Mesodermal cell (in vitro differentiated cells): ENCODE measurements at regions not wholly inside any gene's neighbourhood (a gene's known extent, or its start where the extent isn't known, plus 50 kb on each side); places are given as distances from the start of the nearest gene placed in this dataset.
A peak's percentile ranks its signal among the peaks of the same experiment; 100 is the strongest.

Source experiments
- H3K27ac ChIP-seq: 2 replicates; pipeline ENCODE4 v1.7.0; 2013; ENCODE audit warnings: mild to moderate bottlenecking, low read depth, low read length, moderate library complexity; ENCODE audit not compliant: severe bottlenecking
- H3K36me3 ChIP-seq: 2 replicates; pipeline ENCODE4 v1.7.1; 2013; ENCODE audit warnings: mild to moderate bottlenecking, low read length, moderate library complexity; ENCODE audit not compliant: control insufficient read depth, insufficient read depth
- H3K4me1 ChIP-seq: one replicate; pipeline ENCODE4 v1.7.1; 2013; ENCODE audit warnings: mild to moderate bottlenecking, low read length; ENCODE audit not compliant: insufficient read depth, control insufficient read depth, poor library complexity, severe bottlenecking
- H3K4me3 ChIP-seq: 2 replicates; pipeline ENCODE4 v1.7.0; 2013; ENCODE audit warnings: low read length, control low read depth, mild to moderate bottlenecking; ENCODE audit not compliant: insufficient read depth, poor library complexity, severe bottlenecking; ENCODE audit errors: extremely low read depth
- H3K9me3 ChIP-seq: 2 replicates; pipeline ENCODE4 v1.7.1; 2013; ENCODE audit warnings: mild to moderate bottlenecking, low read length, moderate library complexity; ENCODE audit not compliant: control insufficient read depth
- WGBS, 2 experiments: methylation state at CpG; one replicate each; pipeline ENCODE4 v1.1.5; 2013; ENCODE audit warnings: missing lambda C conversion rate in 2 of 2; ENCODE audit not compliant: insufficient coverage in 2 of 2; 5-methylcytosine and 5-hydroxymethylcytosine counted together

DNA sequence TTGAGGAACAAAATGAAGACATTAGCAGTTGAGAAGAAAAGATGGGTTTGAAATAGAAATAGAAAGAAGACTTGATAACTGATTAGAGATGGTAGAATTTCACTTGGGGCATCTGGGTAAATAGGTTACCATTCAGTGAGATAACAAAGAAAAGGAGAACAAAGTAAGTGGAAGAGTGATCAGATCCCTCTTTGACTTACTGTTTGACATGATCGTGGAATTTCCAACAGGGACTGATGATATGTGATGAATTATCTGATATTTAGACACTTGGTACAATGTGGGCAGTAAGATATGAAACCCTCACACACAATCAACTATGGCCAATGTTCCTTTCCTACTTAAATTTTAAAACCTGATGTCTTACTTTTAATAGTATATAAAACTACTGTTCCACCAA, 70.1 kb upstream of the STARD4 start:
- no CpG with 5 or more reads among the region's 1 CpG for WGBS, 2 experiments
- no peaks in the 10 kb centered on the region for H3K36me3 ChIP-seq
- H3K27ac ChIP-seq: no peak overlapping the region
- H3K4me1 ChIP-seq: peaks cover 36% of the 10 kb centered on the region
- no peak overlapping the region for H3K4me3 ChIP-seq
- no peaks in the 10 kb centered on the region for H3K9me3 ChIP-seq

DNA sequence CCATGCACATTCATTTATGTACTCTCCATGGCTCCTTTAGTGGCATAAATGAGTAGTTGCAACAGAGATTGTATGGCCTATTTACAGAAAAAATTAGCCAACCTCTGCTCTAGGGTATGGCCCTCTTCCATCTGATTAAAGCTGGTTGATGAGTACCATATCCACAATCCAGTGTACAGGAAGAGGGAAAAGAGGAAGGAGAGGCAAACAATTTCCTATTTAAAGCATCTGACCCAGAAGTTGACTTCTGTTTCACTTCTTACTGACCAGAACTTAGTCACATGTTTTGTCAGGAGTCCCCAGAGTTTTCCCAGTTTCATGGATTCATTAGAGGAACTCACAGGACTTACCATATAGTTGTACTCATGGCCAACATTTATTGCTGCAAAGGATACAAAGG, 68.6 kb upstream of the STARD4 start:
- Histone ChIP-seq H3K27ac (no peak overlapping the region), H3K9me3 (no peaks in the 10 kb centered on the region), H3K36me3 (no peaks in the 10 kb centered on the region), H3K4me1 (peaks cover 36% of the 10 kb centered on the region), H3K4me3 (no peak overlapping the region)

DNA sequence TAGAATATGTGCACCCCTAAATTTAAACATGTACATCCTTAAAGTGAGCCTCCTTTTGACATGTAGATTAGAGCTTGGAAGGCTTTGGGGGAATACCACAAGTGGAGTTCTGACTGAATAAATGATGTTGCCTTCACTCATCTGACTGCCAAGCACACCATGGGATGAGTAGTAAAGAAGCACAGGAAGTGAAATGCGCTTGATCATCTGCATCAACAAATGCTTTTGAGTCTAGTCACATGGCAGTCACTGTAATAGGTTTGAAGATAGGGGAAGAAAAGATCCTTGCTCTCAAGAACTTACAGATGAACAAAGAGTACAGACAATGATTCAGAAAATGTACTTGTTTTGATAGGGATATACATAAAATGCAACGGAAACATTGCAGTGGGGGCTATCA, 62.0 kb upstream of the STARD4 start:
- Histone ChIP-seq H3K4me3 (no peak overlapping the region), H3K27ac (no peak overlapping the region), H3K9me3 (no peaks in the 10 kb centered on the region), H3K36me3 (no peaks in the 10 kb centered on the region), H3K4me1 (no peaks in the 10 kb centered on the region)
- WGBS, 2 experiments: 86 to 94% methylated on average over 1 to 2 of the region's 2 CpGs

DNA sequence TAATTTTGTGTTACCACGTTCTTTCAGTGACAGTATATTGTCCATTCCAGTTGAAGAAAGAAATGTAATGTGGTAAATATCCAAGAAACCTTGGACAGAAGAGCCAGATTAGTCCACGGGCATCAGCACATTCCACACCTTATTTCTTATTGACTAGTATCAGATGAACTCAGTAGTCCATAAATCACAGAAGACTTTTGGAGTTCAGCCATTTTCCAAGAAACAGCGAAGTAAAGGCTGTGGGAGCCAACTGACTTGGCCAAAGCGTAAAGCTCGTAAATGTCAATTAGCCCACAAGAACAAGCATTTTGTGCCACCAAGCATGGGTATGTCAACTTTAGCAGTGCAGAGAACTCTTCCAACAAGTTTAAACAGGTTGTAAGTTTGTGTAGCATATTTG, 60.2 kb upstream of the STARD4 start:
- Histone ChIP-seq H3K9me3 (no peaks in the 10 kb centered on the region), H3K27ac (no peak overlapping the region), H3K36me3 (no peaks in the 10 kb centered on the region), H3K4me3 (no peak overlapping the region), H3K4me1 (no peaks in the 10 kb centered on the region)
- 100% methylated on average over 2 to 4 of the region's 5 CpGs for WGBS, 2 experiments

DNA sequence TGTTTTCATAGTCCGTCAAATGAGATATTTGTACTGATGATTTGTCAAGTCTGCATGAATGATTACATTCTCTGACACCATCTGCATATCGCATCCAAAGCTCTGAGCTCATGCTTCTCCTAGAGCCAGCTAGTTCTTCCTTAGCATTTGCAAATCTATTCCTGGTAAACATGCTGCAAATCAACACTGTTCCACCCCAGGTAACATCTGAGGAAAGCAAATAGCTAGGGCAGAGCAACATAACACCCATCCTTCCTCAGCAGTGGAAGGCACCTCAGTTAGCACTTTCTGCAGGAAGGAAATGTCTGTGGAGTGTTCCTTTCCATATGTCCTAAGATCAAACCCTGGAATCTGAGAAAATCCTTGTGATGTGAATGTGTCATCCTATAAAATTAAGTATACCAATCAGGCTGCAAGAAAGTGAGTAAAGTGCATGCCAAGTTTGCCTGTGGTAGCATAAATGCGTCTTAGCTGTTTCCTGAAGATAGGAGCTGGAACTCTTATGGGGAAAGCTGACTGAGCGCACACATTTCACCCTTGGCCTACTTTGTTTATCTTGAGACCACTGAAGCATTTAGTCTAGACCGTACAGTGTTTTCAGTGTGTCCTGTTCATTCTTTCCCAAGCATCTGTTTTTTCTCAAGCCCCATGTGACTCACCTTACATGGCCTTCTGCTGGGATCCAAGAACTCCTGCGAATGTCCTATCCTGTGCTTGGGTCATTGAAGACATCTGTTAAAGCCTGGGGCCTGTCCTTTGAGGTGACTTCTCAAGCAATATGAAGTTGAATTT, 50.9 kb upstream of the STARD4 start:
- H3K4me3 ChIP-seq: no peak overlapping the region
- no peaks in the 10 kb centered on the region for H3K9me3 ChIP-seq
- H3K36me3 ChIP-seq: no peaks in the 10 kb centered on the region
- peak overlapping the region; percentile 80 for H3K27ac ChIP-seq
- peaks cover 4% of the 10 kb centered on the region for H3K4me1 ChIP-seq
- 77 to 81% methylated on average over 5 of the region's 6 CpGs for WGBS, 2 experiments

DNA sequence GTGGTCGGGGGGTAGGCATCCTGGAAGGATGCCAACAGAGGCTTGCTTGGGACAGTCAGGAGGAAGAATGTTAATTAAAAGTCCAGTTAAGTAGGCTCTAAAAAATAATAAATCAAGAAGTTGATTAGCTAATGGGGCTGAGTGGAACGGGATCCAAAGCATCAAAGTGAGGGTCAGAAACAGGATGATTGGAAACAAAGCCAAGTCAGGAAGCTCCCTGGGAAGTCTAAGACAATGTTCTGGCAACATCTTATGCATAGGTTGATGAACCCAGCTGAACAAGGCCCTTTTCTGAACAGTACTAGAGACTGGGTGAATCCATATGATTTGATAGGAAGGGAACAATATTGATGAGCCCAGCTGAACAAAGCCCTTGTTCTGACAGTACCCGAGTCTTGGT, 50.2 kb upstream of the STARD4 start:
- H3K27ac ChIP-seq: peak overlapping the region; percentile 80

More for the DNA sequence above, 50.2 kb upstream of the STARD4 start:
- Histone ChIP-seq H3K4me3 (no peak overlapping the region), H3K4me1 (peaks cover 4% of the 10 kb centered on the region), H3K36me3 (no peaks in the 10 kb centered on the region), H3K9me3 (no peaks in the 10 kb centered on the region)
- 85 to 88% methylated on average over 2 to 3 of the region's 3 CpGs for WGBS, 2 experiments
